ENCODE measurements at regions not wholly inside any gene's neighbourhood (a gene's known extent, or its start where the extent isn't known, plus 50 kb on each side); places are given as distances from the start of the nearest gene placed in this dataset.
A peak's percentile ranks its signal among the peaks of the same experiment; 100 is the strongest.

GRCh38 chr9:16211946-16212345 lies 658.5 kb downstream of the BNC2 start:
- H3K4me3 ChIP-seq (ENCODE audit: low read length), result no peak overlapping the region
- DNase-seq (ENCODE audit: low read depth), result no peak
- TF ChIP-seq CTCF (conservative IDR thresholded peaks at IDR 0.05; ENCODE audit: low read length), result no peak

DNA sequence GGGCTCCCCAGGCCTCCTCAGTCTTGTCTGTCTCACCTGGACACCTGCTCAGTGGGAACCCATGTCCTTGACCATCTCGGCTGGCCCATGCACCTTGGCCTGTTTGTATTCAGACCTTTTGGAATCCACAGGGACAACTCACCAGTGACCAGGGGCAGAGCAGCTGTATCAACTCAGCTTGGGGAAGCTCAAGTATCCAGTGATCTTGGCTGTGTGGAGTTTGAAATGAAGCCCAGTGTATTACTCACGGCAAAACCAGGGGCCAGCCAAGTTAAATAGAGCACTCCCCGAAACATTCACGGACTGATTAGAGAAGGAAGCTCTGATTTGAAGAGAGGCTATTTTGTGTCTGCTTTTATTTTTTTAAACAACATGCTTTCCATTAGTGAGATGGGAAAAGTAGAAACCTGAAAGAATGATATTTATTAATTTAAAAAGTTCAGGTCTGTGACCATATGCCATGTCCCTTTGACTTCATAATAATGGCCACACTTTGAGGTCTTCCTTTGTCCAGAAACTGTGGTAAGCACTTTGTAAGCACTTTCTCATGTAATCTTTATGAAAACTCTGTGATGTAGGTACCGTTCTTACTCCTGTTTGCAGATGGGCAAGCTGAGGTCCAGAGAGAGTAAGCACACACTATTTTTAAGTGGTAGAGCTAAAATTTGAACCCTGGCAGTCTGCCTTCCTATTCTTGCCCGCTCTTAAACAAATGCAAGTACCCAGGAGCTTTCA lies 656.5 kb downstream of the BNC2 start:
- DNase-seq (ENCODE audit: low read depth), result peak; percentile 93
- no peak overlapping the region for H3K4me3 ChIP-seq (ENCODE audit: low read length)
- no peak for TF ChIP-seq CTCF (conservative IDR thresholded peaks at IDR 0.05; ENCODE audit: low read length)

GRCh38 chr9:16214677-16215352 lies 655.7 kb downstream of the BNC2 start:
- no peak overlapping the region for H3K4me3 ChIP-seq (ENCODE audit: low read length)
- TF ChIP-seq CTCF (conservative IDR thresholded peaks at IDR 0.05; ENCODE audit: low read length), result no peak
- no peak for DNase-seq (ENCODE audit: low read depth)

DNA sequence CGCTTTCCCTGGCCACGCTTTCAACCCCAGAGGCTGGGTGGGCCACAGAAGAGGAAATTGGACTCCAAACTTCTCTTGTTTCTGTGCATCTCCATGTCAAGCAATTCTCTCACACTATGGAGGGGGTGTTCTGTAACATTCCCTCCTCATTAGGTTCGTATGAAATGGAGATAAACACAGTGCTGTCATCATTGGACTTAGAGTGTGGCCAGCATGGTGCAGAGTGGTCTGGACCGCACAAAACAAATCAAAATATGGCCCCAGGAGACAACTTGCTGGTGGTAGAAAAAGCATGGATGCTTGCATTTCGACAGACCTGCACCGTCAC lies 655.2 kb downstream of the BNC2 start:
- no peak for TF ChIP-seq CTCF (conservative IDR thresholded peaks at IDR 0.05; ENCODE audit: low read length)
- DNase-seq (ENCODE audit: low read depth), result no peak
- no peak overlapping the region for H3K4me3 ChIP-seq (ENCODE audit: low read length)

DNA sequence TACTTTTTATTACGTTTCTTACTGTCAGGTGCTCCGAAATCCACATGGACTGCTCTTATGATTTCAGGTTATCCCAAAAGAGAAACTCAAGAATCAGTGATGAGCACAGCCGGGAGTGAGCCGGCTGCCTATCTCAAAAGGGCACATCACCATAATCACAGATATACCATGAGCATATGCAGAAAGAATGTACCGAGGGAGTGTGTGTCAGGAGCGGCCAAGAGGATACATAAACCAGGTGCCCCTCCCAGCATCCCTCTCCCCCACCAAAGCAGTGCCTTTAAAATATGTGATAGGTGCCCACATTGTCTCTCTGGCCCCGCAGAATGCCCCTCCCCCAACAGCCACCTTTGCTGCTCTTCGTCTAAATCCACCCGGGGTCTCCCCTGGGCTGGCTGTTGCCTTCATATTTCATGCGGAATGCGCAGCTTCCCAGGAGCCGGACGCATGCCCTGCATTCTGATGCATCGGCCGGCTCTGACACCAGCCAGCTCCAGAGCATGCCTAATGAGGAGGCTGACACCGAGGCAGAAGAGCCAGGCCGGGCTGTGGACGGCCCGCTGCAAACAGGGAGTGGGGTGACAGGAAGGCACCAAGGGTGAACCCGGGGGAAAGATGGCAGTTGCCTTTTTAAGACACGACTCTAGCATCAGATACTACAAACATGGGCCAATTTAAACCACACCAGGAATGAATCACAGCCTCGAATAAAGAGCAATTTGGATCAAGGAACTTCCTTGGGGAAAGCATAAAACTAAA lies 652.3 kb downstream of the BNC2 start:
- DNase-seq (ENCODE audit: low read depth), result peak; percentile 22
- no peak overlapping the region for H3K4me3 ChIP-seq (ENCODE audit: low read length)
- no peak for TF ChIP-seq CTCF (conservative IDR thresholded peaks at IDR 0.05; ENCODE audit: low read length)

GRCh38 chr9:16221366-16221765 lies 649.1 kb downstream of the BNC2 start:
- H3K4me3 ChIP-seq (ENCODE audit: low read length), result no peak overlapping the region
- no peak for DNase-seq (ENCODE audit: low read depth)

More at GRCh38 chr9:16221366-16221765, 649.1 kb downstream of the BNC2 start:
- TF ChIP-seq CTCF (conservative IDR thresholded peaks at IDR 0.05; ENCODE audit: low read length), result no peak

All from AG10803 (cell line).